Right forelimb (tissue), 1 donor: ENCODE measurements at regions not wholly inside any gene's neighbourhood (a gene's known extent, or its start where the extent isn't known, plus 50 kb on each side); places are given as distances from the start of the nearest gene placed in this dataset.
"Not testable (repeated sequence)": the region's sequence is repeated elsewhere in the genome, so short reads cannot be mapped to it uniquely, and the experiment has no call there.

ENCODE experiments used
- DNase-seq: peaks from one replicate; pipeline ENCODE4 v3.0.0-alpha.2; 2018

DNA sequence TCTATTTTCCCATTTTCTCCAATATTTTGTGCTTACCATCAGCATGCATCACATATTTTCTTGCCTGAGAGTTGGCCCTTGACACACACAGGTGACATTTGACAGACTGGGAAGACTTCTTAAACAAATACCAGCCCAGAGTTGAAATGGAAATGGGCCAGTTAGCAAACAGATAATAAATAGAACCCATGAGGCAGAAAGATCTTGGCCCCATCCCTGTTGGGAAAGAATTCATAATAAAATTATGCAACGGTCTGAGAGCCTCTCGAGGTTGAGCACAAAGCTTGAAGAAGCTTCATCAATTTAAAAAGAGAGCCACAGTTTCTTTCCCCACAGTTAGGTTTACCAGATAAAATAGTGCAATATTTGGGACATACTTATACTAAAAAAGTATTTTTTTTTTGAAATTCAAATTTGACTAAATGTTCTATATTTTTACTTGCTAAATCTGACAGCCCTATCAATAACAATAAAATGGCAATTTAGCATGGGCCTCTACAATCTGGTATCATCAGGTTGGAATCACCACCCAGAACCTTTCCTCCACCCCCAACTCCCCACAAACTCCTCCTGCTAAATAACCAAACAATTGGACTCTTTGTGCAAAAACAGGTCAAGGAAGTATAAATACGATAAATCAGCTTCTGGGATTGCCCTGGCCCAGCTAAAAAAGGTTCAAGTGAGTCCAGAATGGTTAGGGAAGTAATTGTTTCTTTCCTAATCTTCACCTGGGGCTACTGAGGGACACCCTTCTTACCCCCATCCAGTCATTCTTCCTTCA lies 129.8 kb downstream of the CD164 start:
- DNase-seq = no peak

DNA sequence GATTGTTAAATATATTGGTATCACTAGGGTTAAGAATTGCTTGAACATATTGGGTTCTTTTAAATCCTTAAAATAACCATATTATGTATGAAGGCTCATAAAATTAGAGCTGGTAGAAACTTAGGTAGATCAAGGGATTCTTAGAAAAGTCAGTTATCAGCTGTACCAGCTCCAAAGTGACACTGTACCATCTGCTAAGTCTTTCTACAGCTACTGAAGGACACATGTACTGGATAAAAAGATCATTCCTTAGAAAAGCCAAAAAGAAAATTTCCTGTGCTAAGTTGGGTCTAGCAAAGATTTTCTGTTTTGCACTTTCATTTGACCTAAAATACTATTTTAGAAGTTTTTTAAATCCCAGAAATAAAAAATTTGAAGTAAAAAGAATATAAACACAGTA lies 130.4 kb downstream of the CD164 start:
- DNase-seq = no peak

DNA sequence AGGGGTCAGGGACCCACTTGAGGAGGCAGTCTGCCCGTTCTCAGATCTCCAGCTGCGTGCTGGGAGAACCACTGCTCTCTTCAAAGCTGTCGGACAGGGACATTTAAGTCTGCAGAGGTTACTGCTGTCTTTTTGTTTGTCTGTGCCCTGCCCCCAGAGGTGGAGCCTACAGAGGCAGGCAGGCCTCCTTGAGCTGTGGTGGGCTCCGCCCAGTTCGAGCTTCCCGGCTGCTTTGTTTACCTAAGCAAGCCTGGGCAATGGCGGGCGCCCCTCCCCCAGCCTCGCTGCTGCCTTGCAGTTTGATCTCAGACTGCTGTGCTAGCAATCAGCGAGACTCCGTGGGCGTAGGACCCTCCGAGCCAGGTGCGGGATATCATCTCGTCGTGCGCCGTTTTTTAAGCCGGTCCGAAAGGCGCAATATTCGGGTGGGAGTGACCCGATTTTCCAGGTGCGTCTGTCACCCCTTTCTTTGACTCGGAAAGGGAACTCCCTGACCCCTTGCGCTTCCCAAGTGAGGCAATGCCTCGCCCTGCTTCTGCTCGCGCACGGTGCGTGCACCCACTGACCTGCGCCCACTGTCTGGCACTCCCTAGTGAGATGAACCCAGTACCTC lies 131.6 kb downstream of the CD164 start:
- DNase-seq = not testable (repeated sequence)

DNA sequence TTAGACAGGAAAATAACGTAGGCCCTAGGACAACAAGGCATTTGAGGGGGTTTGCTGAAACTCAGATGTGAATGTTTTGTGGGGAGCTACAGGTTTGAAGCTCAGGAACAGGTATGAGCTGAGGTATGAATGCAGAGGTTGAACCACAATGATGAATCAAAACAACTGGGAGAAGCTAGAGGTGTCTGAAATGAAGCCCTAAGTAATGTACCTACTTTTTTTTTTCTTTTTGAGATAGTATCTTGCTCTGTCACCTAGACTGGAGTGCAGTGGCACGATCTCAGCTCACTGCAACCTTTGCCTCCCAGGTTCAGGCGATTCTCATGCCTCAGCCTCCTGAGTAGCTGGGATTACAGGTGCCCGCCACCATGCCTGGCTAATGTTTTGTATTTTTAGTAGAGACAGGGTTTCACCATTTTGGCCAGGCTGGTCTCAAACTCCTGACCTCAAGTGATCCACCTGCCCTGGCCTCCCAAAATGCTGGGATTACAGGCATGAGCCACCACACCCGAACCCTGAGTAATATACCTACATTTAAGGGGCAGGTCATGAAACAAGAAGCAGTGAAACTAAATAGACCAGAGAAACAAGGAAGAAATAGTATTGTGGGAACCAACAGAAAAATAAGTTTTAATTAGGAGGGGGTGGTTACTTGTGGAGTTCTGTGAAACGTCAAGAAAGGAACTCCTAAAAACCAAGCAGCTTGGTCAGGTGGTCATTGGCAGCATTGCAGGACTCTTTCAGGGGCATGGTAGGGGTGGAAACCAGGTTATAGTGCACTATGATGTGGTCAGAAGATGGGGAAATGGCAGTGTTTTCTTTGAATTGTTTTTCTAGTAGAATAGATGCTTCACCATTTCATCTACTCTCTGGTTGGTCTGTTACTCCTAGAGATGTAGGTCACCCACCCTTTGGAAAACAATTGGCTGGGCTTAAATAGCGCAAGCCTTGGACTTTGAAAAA lies 138.1 kb downstream of the CD164 start:
- no peak for DNase-seq

DNA sequence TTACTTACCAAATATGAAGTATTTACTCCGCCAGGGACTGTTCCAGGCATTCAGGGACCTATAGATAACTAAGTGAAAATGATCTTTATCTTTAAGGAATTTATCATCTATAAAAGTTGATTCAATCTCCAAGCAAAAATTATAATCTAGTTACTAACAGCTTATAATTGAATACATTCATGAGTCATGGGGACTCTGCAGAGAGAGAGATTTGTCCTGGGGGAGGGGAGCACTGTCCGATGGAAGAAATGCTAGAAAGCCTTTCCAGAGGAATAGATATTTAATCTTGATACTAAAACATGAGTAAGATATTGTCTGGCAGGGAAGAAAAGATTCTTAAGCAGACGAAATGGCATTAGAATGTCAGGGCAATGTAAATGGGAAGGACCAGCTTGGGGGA lies 139.3 kb downstream of the CD164 start:
- no peak for DNase-seq

DNA sequence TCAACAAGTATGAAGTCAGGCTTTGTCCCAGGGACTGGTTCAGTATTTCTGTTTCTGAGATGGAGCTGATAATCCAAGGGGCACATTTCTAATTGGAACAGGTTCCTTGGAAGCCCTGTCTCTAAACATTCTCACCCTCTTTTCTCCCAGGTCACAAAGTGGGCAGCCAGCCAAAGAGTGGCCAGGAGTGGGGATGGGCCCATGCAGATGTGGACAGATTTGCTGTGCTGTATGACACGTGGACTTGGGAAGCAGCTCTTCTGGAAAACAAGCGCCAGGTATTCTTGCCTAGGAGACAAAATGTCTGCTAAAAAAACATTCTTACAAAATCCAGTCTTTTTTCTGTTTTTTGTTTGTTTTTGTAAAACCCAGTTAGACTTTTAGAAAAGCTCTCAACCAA lies 140.2 kb downstream of the CD164 start:
- no peak for DNase-seq

DNA sequence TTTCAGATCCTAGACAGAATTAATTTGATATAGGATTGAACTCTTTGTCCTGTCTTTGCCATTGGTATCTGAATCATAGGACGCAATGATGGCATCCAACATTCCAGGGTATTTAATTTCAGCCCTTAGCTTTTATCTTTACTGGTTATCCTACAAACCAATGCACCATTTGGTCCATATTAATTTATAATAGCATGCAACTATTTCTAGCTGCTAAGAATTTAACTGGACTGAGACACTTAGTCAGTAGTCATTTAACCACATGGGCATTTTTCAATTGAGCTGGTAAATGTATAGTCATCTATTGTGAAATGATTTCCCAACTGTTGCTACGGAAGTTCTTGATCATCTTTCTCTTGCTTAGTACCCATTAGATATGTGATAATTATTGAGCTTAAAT lies 141.1 kb downstream of the CD164 start:
- DNase-seq = no peak

DNA sequence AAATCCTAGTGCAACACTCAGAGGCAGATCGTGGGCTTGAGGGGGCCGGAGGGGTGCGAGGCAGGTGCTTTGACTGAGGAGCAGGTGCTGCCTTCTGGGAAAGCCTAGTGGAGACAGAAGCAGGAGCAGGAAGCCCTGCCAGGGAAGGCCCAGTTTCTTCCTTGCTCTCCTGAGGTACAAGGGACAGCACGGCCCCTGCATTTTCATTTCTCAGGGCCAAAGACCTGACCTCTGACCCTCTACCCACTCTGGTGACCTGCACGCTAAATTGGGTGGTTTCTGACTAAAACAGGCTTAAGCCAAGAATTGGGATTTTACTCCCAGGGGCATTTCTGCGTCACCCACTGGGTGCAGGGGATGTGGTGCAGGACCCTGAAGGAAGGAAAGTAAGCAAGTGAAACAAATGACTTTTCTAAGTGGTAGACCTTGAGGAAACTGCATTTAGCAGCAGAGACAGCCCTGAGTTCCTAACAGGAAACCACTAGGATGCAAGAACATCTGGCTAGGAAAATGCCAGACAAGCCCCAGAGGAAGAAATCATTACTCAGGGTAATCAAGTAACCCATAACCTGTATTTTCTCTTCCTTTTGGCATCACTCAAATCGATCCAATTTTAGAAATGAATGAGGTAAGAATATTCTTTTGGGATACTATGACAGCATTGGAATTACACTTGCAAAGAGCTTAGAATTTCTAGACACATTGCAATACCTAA lies 141.7 kb downstream of the CD164 start:
- DNase-seq = no peak

DNA sequence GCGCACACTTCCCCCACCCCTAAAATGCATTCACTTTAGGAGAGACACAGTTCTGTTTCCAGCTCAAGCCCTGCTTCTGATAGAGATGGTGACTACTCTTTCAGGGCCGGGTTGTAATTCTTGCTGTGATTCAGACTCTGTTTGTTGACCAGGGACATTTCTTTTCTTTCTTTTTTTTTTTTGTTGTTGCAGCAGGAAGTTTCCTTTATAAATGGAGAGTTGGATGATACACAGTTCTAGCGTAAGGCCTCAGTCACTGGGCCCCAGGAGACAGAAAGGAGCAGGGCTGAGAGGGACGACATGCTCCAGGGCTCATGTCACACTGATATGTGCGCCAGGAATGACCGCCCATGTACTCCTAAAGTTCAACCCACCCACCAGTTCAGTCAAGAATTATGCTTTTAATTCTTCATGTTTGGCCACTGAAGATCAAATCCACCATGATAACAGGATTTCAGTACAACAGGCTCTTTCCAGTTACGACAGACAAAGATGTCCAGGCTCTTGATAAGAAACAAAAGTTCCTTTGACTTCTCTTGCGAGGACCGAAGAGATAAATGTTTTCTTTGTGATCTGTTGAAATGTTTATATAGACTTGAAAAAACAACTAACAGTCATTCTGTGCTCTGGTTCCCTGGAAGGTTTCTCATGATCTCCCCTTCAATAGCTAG lies 142.5 kb downstream of the CD164 start:
- no peak for DNase-seq

DNA sequence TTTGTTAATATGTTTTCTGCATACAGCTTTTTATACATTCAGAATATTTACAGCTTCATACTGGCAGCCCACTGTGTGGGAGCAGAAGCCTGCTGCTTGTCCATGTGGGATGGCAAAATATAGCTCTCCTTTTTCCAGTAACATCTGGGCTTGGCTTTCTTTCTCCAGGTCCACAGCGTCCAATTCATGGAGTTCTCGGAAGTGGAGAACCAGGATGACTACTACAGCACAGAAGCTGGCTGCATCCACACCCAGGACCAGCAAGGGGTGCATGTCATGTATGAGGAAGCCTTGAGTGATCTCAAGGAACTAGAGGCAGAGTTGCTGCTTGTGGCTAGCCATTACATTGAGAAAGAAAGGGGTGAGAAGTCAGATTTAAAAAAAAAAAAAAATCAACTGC lies 143.1 kb downstream of the CD164 start:
- no peak for DNase-seq

DNA sequence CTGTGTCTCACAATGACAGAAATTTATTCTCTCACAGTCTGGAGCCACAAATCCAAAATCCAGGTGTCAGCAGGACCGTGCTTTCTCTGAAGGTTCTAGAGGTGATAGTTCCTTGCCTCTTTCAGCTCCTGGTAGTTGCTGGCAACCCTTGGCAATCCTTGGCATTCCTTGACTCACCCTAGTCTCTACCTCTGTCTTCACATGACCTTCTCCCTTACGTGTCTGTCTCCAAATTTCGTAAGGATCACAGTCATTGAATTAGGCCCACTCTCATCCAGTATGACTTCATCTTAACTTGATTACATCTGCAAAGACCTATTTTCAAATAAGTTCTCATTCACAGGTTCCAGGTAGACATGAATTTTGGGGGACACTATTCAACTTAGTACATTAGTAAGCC lies 143.1 kb downstream of the CEP57L1 start:
- no peak for DNase-seq

DNA sequence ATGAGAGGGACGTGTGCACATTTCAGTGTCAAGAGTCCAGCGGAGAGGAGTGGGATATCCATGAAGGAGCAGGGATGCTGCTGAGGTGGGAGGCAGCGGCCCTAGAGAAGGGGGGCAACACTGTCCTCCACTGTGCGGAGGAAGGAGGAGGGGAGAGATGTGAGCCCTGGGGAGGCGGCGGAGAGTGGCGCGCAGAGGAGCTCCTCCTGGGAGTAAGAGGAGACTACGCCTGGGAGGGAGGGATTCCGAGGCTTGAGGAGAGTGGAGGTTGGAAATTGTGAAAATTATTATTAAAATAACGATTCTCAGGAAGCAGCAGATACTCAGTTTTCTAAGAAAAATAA lies 142.7 kb downstream of the CEP57L1 start:
- DNase-seq = no peak

DNA sequence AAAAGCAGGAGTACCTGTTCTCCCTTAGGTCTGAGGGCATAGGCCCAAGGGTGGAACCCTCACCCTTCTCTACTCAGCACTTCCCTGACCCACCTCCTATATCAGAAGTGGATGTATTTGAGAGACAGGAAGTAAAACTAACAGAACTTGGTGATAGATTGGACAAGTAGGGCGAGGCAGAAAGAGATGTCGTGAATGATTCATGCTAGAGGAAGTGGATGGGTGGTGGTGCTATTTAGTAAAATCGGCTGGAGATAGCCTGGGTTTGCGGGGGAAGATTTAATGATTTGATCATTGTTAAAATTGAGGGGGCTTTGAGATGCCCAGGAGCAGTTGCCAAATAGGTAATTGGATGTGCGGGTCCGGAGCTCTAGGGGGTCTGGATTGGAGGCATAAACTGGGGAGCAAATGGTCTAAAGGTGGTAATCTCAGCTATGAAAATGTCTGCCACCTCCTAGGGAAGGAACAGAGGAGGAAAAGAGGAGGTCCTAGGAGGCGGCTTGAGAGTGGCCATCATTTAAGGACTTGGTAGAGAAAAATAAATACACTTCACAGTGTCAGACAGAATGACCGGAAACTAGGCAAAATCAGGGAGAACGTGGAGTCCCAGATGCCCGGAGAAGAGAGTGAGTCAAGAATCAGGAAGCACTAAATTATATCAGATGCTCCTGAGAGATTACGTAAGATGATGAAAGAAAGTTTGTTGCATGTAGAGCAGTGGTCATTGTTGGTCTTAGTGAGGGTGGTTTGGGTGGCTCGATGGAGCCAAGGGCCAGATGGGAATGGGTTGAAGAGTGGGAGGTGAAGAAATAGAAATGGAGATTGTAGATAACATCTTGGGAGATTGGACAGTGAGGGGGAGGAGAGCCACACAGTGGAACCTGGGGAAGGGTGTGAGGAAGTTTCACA lies 142.0 kb downstream of the CEP57L1 start:
- DNase-seq = no peak

DNA sequence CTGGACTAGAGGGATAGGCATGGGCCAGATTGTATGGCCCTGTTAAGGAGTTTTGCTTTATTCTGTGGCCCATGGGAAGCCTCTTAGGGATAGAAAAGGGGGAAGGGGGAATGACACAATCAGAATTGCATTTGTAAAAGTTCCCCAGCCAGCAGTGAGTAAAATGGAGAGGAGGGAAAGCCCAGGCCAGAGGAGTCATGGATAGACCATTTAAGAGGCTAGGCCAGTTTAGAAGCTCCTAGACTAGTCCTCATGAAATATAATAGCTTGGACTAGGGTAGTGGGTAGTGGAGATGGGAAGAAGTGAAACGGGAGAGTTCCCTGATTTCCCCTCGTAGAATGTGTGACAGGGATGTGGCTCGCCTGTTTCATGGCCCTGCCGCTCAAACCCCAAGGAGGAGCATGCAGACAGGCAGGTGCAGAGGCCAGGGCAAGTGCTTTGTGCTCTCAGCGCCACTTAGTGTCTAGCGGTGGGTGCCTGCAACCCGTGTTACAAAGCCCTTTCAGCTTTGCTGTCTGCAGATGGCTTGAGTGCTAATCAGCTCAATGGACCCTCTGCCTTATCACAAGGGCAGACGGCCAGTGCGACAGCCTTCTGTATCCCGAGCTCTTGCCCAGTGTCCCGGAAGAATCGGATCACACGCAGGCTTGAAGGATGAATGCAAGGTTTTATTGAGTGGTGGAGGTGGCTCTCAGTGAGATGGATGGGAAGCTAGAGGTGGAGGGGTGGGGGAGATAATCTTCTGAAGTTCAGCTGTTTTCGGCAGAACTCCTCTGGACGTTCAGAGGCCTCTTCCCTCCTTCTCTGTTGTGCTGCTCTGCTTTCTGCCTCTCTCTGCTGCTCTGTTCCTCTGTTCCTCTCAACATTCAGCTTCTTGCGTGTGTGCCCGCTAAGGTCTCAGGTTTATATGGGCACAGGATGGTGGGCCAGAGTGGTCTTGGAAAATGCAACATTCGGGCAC lies 141.1 kb downstream of the CEP57L1 start:
- no peak for DNase-seq

DNA sequence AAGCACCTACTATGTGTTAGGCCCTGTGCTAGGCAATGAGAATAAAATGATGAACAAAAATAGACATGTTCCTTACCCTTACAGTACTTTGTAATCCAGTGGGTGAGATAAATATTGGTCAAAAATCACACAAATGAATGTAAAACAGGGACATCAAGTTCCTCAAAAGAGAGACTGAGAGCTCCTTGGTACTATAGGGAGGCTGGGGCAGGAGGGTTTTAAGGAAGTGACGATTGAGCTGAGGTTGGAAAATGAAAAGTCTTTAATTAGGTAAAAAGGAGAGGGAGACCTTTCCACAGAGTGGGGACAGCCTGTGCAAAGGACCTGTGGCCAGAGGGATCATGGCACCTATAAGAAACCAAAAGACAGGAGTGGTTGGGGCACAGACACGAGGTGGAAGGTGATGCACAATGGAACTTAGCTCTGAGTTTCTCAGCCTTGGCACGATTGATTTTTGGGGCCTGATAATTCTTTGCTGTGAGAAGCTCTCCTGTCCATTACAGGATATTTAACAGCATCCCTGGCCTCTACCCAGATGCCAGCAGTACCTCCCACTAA lies 140.3 kb downstream of the CEP57L1 start:
- no peak for DNase-seq

DNA sequence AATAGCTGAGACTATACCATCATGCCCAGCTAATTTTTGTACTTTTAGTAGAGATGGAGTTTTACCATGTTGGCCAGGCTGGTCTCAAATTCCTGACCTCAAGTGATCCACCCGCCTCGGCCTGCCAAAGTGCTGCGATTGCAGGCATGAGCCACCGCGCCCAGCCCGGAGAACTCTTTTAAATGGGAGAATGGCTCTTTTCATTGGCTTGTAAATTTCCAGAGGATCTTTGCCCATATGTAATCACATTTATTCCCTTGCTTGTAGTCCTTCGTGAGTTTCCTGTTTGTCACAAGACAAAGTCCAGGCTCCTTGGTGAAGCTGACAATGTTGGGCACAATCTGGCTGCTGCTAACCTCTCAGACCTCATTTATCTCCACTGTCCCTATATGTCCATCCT lies 135.1 kb downstream of the CEP57L1 start:
- DNase-seq = no peak

DNA sequence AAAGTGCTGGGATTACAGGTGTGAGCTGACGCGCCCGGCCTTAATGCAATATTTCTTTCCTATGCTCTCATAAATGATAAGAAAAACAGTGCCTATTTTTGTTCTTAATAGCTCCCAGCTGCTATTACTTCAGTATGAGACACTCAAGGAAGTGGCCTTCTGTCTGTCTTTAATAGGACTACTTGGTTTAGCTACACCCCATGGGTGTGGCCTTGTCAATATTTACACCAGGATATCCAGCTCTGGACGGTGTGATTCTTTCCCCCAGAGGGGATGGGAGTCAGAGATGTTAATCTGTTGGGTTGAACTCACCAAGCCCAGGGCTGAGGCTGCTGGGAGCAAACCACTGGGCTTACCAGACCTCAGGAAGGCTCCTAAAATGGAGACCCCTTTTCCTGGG lies 134.2 kb downstream of the CEP57L1 start:
- DNase-seq = no peak

DNA sequence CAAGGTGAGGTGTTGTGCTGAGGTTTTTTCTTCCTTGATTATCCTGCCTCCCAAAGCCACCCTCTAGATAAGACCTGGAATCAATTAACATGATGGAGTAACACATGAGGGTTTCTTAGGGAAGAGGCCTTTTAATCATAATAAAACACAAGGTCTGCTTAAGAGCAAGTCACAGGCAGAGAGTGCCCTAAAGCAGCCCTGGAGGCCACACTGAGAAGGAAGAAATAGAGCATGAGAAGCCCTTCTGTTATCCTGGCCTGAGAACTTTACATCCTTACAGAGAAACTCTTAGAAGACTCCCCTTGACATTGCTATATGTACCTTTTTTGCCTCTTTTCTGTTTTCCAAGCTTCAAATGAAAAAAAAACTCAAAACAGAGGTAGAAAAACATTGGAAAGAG lies 132.3 kb downstream of the CEP57L1 start:
- DNase-seq = no peak

DNA sequence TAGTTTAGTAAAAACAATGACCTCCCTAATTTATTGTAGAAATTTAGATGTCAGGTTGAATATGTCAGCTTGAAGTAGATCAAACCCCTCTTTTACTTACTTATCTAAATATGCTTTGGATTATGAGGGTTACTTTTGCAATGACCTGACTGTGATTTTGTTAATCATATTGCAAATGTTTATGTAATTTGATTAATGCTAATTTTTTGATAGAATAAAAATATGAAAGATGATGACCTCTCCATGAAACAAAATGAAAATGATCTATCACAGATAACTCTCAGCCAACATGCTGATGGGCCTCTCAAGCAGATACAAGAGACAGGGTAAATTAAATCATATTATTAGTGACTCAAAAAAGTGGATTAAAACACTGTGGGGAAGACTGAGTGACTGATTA lies 131.0 kb downstream of the CEP57L1 start:
- DNase-seq = no peak

DNA sequence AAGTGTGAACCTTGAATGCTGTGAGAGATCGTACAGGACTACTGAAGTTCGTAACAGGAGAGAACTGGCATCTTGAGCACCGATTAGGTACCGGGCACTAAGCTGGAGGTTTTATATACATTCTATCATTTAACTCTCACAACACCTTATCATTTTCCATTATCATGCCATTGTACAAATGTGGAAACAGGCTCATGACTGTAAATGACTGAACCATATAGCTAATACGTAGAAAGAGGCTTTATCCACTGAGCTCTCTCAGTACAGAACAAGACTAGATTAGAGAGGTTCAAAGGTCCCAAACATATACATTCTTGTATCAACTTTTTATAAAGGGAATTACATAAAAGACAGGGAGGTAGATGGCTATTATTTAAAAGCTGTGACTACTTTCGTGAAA lies 130.6 kb downstream of the CEP57L1 start:
- DNase-seq = no peak
